GM12874 (cell line): ENCODE measurements at regions not wholly inside any gene's neighbourhood (a gene's known extent, or its start where the extent isn't known, plus 50 kb on each side); places are given as distances from the start of the nearest gene placed in this dataset.

ENCODE experiments used
- TF ChIP-seq, protein P1 (sequence below): IDR thresholded peaks from 2 replicates; pipeline ENCODE4 v1.5.1; 2011; ENCODE audit warnings: low read depth, mild to moderate bottlenecking, control low read depth, low read length, moderate library complexity; ENCODE audit not compliant: insufficient read depth

GRCh38 chr5:103910011-103910410 is 347.4 kb upstream of the NUDT12 start:
- TF ChIP-seq, protein P1, sequence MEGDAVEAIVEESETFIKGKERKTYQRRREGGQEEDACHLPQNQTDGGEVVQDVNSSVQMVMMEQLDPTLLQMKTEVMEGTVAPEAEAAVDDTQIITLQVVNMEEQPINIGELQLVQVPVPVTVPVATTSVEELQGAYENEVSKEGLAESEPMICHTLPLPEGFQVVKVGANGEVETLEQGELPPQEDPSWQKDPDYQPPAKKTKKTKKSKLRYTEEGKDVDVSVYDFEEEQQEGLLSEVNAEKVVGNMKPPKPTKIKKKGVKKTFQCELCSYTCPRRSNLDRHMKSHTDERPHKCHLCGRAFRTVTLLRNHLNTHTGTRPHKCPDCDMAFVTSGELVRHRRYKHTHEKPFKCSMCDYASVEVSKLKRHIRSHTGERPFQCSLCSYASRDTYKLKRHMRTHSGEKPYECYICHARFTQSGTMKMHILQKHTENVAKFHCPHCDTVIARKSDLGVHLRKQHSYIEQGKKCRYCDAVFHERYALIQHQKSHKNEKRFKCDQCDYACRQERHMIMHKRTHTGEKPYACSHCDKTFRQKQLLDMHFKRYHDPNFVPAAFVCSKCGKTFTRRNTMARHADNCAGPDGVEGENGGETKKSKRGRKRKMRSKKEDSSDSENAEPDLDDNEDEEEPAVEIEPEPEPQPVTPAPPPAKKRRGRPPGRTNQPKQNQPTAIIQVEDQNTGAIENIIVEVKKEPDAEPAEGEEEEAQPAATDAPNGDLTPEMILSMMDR: no peak

GRCh38 chr5:103909391-103909790 is 346.8 kb upstream of the NUDT12 start:
- TF ChIP-seq, protein P1: no peak

DNA sequence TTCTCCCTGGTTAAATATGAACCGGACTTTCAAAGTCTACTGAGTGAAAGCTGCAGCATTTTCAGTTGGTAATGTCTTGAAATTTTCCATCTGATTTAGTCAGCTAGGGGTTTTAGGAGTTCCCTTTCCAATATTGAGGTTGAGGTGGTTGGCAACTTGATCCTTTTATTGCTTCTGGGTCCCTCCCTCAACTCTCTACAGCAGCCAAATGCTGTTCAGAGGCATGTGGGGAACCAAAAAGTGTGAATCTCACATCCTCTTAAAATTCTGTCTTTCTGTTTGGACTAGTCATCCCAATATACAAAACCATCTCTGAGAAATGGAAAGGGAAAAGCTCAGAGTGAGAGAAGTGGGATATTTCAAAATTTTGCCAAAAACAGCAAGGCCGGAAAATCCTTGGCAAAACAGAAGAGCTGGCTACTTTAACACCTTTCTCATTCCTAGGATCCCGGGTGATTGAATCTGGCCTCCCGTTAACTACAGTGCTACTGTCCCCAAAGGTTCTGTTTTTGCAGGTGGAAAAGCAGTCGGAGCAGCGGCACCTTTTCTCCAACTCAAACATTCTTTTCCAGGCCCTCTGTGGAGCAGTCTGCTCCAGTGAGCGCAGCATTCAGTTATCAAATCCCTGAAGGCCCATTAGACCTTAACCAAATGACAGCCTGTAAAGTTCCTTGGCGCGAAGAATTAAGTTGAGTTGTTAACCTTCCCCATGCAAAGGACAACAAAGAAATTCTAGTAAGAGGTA is 345.9 kb upstream of the NUDT12 start:
- TF ChIP-seq, protein P1: no peak

DNA sequence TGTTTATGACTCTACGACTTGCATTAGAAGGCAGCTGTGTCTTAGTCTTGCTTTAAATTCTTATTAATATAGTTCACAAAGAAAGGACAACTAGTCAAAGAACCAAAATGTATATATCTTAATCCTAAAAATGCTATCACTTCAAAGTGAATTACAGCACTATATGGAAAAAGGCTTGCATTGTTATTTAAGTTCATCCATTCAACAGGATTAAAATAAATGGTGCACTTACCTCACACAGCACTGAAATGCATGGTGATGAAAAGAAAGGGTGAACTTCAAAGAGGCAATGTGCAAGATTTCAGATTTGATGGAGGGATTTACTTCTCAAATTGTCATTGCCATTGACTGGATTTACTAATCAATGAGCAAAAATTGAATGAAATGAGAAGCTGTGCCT is 344.4 kb upstream of the NUDT12 start:
- TF ChIP-seq, protein P1: no peak

- TF ChIP-seq, protein P1: no peak
These were observed 342.1 kb upstream of the NUDT12 start for GRCh38 chr5:103904651-103905050.

GRCh38 chr5:103902893-103903292 is 340.3 kb upstream of the NUDT12 start:
- TF ChIP-seq, protein P1: no peak

DNA sequence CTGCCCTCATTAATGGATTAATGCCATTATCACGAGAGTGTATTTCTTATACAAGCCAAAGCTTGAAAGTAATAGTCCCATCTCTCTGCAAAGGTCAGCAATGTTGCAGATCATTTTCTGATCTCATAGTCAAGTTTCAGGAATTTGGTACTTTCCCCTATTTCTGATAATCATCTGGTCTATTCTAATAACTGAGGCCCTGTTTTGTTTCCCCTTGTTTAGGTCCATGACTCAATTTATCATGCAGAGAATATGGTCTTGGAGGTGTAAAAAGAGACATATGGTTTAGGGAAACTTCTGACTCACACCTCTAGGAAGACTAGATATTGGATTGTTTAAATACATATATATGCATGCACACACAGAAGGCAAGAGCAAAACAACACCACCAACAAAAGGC is 339.3 kb upstream of the NUDT12 start:
- TF ChIP-seq, protein P1: no peak

DNA sequence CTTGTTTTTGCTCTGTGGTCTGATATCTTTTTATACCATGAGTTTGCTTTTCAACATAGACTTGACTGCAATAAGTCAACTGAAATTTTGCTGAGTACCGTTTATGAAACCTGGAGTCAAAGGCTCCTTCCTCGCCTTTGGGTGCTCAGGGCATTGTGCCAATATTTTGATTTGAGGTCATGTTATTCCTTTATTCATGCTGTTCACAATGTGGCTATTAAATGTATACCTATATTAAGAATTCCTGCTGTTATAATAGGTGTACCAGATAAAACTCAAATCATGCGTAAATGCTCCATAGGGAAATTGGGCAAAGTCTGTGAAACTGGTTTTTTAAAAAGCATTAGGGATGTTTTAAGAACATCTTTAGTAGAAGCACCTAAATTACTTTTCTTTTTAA is 334.0 kb upstream of the NUDT12 start:
- TF ChIP-seq, protein P1: no peak
